ENCODE measurements at regions not wholly inside any gene's neighbourhood (a gene's known extent, or its start where the extent isn't known, plus 50 kb on each side); places are given as distances from the start of the nearest gene placed in this dataset.

GRCh38 chr16:48478393-48478792 is 93.2 kb upstream of the SIAH1 start:
- no peak for TF ChIP-seq CTCF (conservative IDR thresholded peaks at IDR 0.05)
- TF ChIP-seq ZFX (IDR thresholded peaks at IDR 0.05): no peak
